Lower lobe of right lung (tissue), 2 donors: ENCODE measurements at regions not wholly inside any gene's neighbourhood (a gene's known extent, or its start where the extent isn't known, plus 50 kb on each side); places are given as distances from the start of the nearest gene placed in this dataset.
A peak's percentile ranks its signal among the peaks of the same experiment; 100 is the strongest.

ENCODE experiments used
- ATAC-seq, 2 donors: fragments of 200-7000 bp; cut with Tn5 transposase; one replicate each; pipeline ENCODE4 v1.9.1; 2020 to 2022; ENCODE audit warnings: mild to moderate bottlenecking in 2 of 2, moderate library complexity in 2 of 2
- DNase-seq: peaks from one replicate; pipeline ENCODE4 v3.0.0-alpha.2; 2020
- H3K27ac ChIP-seq: fragments of 200-600 bp; one replicate; pipeline ENCODE4 v1.8.0; 2022
- H3K27me3 ChIP-seq: fragments of 200-600 bp; one replicate; pipeline ENCODE4 v1.8.0; 2022; ENCODE audit warnings: low read depth
- H3K36me3 ChIP-seq: fragments of 200-600 bp; one replicate; pipeline ENCODE4 v1.8.0; 2022; ENCODE audit warnings: mild to moderate bottlenecking
- H3K4me1 ChIP-seq: fragments of 200-600 bp; one replicate; pipeline ENCODE4 v1.8.0; 2022
- H3K4me3 ChIP-seq: fragments of 200-600 bp; one replicate; pipeline ENCODE4 v1.8.0; 2022; ENCODE audit warnings: mild to moderate bottlenecking
- H3K9me3 ChIP-seq: fragments of 200-600 bp; one replicate; pipeline ENCODE4 v1.8.0; 2022
- CTCF ChIP-seq: fragments of 200-600 bp; IDR thresholded peaks from one replicate; pipeline ENCODE4 v1.8.0; 2022; ENCODE audit warnings: antibody characterized with exemption, mild to moderate bottlenecking
- intact Hi-C: fragments of 100-400 bp; cut with DNase I; formaldehyde crosslinking; loops from one replicate; pipeline ENCODE4 v1.11.0; 2022
- donor health status: DM: no; HTN: yes; CAD: no; lungs with severe emphysema.

GRCh38 chr7:106548491-106548890, 112.5 kb downstream of the CCDC71L start:
- Histone ChIP-seq H3K9me3 (no peaks in the 10 kb centered on the region), H3K27ac (no peak overlapping the region), H3K4me3 (no peak overlapping the region), H3K4me1 (peaks cover 3% of the 10 kb centered on the region), H3K27me3 (no peaks in the 10 kb centered on the region), H3K36me3 (no peaks in the 10 kb centered on the region)
- intact Hi-C loops: no loop called here
- TF ChIP-seq CTCF: no peak
- DNase-seq: no peak
- ATAC-seq: no peak

GRCh38 chr7:106545275-106545674, 115.7 kb downstream of the CCDC71L start:
- H3K4me3 ChIP-seq: no peak overlapping the region
- intact Hi-C loops: no loop called here
- TF ChIP-seq CTCF: no peak
- H3K27ac ChIP-seq: no peak overlapping the region
- H3K4me1 ChIP-seq: peaks cover 16% of the 10 kb centered on the region
- no peaks in the 10 kb centered on the region for H3K9me3 ChIP-seq
- ATAC-seq (no peak), DNase-seq (no peak)
- no peaks in the 10 kb centered on the region for H3K36me3 ChIP-seq
- no peaks in the 10 kb centered on the region for H3K27me3 ChIP-seq

GRCh38 chr7:106543221-106543757, 117.7 kb downstream of the CCDC71L start:
- no peaks in the 10 kb centered on the region for H3K9me3 ChIP-seq
- H3K36me3 ChIP-seq: no peaks in the 10 kb centered on the region
- no peak for ATAC-seq
- DNase-seq: no peak
- no peak overlapping the region for H3K4me3 ChIP-seq
- peak overlapping the region; percentile 19 for H3K27ac ChIP-seq
- TF ChIP-seq CTCF: no peak
- H3K27me3 ChIP-seq: no peaks in the 10 kb centered on the region
- peaks cover 16% of the 10 kb centered on the region for H3K4me1 ChIP-seq
- intact Hi-C loops: no loop called here

- Histone ChIP-seq H3K4me1 (peaks cover 16% of the 10 kb centered on the region), H3K27me3 (no peaks in the 10 kb centered on the region), H3K4me3 (no peak overlapping the region), H3K9me3 (no peaks in the 10 kb centered on the region), H3K27ac (peak overlapping the region; percentile 19), H3K36me3 (no peaks in the 10 kb centered on the region)
- DNase-seq (no peak), ATAC-seq (peak; percentile 90 to 92)
- peak; percentile 66 for TF ChIP-seq CTCF
- intact Hi-C loops: no loop called here
These were observed 118.3 kb downstream of the CCDC71L start for GRCh38 chr7:106542550-106543220.

- Histone ChIP-seq H3K4me1 (peaks cover 14% of the 10 kb centered on the region), H3K36me3 (no peaks in the 10 kb centered on the region), H3K9me3 (no peaks in the 10 kb centered on the region), H3K4me3 (no peak overlapping the region), H3K27ac (peak overlapping the region; percentile 1), H3K27me3 (no peaks in the 10 kb centered on the region)
- ATAC-seq (no peak), DNase-seq (no peak)
- TF ChIP-seq CTCF: no peak
- intact Hi-C loops: no loop called here
These were observed 122.3 kb downstream of the CCDC71L start for GRCh38 chr7:106538638-106539037.
